ENCODE measurements at regions not wholly inside any gene's neighbourhood (a gene's known extent, or its start where the extent isn't known, plus 50 kb on each side); places are given as distances from the start of the nearest gene placed in this dataset.

DNA sequence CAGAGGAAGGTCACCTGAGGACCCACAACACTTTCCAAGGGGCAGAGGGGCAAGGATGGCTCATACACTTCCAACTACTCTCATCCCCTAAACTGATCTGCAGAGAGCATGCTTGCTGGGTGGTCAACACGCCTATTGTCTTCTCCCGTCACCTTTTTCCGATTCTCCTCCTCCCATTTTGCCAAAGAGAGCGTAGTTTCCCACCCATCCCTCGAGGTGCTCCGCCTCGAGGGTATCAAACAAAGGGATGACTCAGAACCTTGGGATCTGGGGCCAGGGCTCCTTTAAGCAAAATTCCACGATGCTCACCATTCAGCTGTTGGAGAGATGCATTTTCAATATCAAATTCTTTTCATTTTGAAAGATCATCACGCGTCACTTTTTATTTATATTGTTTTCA is 507.5 kb upstream of the SULF2 start:
- no peak for DNase-seq

DNA sequence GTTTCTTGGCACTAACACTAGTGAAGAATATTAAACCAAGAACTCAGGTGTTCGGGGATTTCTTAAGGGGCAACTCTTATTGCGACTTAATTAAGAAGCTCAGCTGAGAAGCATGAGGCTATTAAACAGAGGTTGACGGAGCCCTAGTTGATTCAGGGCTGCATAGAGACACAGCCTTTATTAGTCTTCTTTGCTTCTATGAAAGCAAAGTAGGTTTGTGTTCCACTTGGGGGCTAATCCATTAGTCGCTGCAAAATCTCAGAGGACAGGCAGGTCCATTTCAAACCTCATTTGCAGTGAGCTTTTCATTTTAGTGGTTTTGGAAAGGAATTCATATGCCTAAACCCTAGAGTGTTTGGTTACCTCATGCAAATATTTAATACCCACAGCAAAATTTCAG is 506.6 kb upstream of the SULF2 start:
- no peak for DNase-seq

DNA sequence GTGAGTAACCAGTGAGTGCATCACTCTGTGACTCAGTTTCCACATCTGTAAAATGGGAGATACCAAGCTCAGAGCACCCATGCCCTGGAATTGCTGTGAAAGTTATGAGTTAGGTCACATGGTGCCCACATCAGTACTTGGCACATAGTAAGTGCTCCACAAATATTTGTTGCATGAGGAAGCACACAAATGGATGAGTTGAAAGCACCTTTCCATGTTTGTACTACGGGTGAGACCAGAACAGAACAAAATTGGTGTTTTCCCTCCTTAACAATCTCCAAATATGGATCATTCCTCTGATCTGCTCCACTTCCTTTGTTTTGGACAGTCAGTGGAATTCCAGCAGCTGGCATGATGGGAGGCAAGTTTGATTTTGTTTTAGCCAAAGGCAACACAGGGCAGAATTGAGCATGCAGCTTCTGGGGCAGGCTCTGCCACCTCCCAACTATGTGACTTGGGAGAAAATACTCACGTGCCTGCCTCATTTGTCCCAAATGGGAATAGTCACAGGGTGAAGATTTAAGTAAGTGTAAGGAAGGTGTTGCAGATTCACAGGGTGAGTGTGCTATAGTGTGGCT is 503.7 kb upstream of the SULF2 start:
- DNase-seq, result no peak

DNA sequence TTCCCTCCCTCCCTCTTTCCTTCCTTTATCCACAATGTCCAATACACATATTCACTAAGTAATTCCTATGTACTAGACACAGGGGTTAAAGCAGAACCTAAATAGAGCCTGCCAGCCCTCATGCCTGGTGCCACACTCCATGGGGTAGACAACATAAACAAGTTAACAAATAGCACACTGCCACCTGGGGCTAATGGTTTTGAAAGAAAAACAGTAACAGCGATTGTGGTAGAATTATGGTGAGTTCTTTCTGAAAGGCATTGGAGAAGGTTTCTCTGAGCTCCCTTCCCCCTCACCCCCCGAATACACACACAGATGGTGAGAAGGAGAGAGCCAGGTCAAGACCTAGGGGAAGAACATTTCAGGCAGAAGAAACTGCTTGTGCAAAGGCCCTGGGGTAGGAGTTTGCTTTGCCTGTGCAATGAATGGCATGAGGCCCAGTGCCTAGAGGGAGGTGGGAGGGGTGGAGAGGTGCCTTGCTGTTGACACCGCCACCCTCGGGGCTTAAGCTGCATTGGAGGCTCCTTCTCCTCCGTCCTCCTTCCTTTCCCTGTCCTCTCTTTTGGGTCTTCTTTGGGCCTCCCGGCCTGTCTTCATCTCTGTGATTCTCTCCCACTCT is 502.4 kb upstream of the SULF2 start:
- no peak for DNase-seq

DNA sequence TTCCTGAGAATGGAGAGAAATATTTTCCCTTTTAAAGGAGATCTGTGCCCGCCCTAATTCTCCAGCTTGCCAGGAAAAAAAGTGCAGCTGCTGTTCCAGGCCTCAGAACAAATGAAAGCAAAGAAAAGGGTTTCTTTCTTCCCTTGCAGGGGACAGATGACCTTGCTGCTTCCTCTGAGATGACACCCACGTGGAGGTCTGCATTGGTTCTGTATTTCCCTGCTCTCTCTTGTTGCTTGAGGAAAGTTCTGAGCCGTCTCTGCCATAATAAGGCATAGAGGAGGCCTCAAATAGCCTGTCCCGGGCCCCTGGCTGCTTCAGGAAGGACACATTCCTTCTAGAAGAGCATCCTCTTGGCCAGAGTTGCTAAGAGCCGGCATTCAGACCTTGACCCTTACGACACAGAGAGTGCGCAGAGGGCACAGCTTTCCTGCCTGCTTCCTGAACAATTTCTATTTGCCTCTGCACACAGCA is 501.8 kb upstream of the SULF2 start:
- DNase-seq, result no peak

DNA sequence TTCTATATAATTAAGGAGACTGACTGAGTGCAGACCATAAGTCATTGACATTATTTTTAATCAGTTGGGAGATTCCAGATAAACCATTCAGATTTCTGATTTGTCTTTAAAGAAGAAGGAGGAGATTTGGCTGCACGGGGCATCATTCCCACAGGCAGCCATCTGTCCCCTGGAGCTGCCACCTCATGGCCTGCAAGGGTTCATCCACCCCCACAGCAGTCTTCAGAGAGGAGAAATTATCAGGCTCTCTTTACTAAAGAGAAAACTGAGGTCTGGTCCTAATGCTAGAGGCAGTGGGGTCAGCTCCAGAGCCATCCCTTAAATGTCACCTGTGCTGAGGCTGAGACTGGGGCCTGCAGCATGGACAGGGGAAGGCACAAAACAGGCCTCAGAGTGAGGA is 501.3 kb upstream of the SULF2 start:
- DNase-seq, result no peak

DNA sequence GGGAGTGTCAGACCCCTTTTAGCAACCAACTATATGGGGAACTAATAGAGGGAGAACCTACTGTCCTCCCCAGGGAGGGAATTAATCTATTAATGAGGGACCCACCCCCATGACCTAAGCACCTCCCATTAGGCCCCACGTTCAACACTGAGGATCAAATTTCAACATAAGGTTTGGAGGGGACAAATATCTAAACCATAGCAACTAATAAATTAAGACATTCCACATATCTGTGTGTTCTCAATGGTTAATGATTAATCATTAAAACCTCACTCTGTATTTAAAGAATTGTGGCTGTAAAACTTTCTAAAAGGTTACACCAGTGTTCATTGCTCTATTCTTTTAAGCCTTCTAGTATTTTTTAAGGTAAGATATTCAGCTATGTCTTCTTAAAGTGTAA is 500.4 kb upstream of the SULF2 start:
- DNase-seq, result no peak

DNA sequence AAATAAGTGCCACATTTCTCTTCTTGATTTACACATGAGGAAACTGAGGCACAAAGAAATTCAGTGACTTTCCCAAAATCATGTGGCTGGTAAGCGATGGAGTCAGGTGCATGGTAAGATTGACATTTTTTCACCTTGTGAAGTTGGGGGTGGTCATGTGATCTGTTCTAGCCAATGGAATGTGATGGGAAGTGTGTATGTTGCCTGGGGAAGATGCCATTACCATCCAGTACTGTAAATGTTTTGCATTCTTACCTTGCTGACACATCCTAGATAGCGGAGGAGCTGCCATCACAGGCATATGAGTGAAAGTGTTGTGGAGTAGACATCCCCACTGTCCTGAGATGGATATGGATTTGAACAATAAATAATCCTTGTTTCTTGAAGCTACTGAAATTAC is 499.6 kb upstream of the SULF2 start:
- no peak for DNase-seq

DNA sequence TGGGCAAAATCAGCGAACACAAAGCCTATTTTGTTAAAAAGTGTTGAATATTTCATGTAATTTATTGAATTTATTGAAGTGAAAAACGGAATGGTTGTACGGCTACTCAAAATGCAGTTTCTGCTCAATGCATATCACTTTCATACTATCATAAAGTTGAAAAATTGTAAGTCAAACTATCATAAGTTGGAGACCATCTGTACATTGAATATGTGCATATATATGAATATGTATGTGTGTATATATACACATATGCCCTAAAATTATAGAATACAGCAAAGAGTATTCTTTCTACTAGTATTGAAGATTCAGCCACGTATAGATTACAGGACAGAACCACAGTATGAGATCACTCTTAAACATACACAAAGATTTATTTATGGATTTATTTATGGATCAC is 499.0 kb upstream of the SULF2 start:
- DNase-seq, result no peak

DNA sequence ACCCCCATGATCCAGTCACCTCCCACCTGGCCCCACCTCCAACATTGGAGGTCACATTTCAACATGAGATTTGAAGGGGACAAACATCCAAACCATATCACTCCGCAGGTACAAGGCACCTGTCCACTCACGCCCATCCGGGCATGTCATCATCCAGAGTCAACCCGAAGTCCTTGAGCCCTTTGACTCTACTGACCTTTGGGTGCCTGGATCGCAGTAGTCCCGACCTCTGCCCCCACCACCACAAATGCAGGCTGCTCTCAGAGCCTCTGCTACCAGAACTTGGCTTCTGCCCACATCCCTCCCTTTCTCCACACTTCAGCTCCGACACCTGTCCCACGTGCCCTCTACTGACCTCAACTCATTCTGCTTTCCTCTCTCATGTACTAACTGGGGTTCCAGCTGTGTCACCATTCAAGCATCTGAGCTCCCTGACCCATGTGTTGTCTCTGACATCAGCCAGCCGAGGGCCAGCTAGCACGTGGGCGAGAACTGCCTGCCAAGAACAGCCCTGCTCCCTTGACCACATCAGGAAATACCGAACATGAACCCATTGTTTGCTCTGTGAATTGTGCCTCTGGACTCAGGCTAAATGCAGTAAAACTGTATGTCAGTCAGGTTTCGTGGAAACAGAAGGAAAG is 498.3 kb upstream of the SULF2 start:
- DNase-seq, result no peak

DNA sequence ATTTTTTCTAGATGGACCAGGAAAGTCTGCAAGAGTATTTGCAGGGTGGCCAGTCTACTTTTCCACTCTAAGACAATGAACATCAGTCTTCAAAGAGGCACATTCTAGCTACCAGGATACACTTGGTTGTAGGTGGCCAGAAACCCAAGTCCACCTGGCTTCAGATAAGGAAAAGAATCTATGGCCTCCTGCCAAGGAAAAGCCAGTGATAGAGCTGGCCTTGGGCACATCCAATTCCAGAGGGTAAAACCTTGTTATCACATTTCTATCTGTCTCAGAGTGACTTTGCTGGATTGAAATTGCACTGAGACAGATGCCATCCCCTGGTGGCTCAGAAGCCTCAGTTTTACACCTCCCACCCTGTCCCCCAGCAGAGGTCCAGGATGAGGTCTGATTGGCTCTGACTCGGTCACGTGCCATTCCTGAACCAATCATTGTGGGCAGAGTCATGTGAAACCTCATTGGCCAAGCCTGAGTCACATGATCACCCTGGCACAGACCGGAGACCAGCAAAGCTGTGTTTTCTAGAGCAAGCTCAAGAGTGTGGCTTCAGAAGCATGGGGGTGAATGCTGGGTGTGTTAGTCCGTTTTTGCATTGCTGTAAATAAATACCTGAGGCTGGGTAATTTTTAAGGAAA is 497.4 kb upstream of the SULF2 start:
- no peak for DNase-seq

DNA sequence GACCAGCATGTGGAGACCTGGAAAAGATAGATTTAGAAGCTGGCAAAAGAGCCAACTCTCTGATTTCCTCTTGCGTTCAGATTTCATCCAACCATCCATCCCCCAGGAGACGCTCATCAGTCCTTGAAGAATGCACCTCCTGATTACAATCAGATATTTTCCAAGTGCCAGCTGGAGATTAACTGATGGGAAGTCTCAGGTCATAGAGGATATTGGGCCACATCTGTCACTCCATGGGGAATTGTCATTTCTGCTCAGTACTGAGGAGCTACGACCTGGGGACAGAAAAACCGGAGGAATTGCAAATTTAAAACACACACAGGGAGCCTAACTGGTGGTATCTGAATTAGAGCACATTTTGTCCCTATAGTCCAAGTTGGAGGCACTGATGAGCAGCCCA is 496.2 kb upstream of the SULF2 start:
- no peak for DNase-seq

DNA sequence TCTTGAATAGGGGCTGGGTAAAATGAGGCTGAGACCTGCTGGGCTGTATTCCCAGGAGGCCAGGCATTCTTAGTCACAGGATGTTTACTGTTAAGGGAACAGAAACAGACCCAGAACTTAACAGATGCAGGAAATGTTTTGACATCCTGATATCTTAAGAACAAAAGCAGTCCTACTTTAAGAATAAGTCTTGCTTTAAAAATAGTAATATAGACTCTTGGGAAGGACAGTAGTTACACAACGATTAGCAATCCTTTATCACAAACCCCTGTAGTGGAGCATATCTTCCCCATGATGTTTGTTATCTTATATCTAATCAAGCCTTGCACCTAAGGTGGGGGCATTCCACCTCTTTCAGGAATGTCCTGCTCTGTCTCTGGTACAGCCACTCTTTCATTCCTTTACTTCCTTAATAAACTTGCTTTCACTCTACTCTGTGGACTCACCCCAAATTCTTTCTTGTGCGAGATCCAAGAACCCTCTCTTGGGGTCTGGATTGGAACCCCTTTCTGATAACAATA is 493.7 kb upstream of the SULF2 start:
- no peak for DNase-seq

DNA sequence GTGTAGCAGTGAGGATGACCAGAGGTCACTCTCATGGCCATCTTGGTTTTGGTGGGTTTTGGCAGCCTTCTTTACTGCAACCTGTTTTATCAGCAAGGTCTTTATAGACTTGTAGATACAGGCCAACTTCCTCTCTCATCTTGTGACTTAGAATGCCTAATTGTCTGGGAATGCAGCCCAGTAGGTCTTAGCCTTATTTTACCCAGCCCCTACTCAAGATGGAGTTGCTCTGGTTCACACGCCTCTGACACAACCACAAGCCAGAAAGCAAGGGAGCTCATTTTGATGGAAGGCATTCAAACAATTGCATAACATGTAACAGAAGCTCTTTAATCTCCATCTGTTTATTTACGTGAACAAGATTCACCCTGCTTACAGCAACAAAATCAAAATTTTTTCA is 492.0 kb upstream of the SULF2 start:
- DNase-seq, result no peak

DNA sequence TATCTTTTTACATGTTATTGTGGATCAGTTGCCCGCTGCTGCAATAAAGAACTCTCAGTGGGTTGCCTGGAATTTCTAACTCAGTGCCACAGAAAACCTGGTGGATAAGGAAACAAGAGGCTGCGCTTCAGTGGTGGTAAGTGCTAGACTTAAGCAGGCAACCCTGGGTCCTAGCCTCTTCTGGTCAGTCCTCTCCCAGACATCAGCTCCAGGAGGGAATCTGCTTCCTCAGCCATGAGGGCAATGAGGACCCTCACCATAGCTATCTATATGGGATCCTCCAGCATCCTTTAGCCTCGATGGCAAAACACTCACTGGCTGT is 490.7 kb upstream of the SULF2 start:
- no peak for DNase-seq

DNA sequence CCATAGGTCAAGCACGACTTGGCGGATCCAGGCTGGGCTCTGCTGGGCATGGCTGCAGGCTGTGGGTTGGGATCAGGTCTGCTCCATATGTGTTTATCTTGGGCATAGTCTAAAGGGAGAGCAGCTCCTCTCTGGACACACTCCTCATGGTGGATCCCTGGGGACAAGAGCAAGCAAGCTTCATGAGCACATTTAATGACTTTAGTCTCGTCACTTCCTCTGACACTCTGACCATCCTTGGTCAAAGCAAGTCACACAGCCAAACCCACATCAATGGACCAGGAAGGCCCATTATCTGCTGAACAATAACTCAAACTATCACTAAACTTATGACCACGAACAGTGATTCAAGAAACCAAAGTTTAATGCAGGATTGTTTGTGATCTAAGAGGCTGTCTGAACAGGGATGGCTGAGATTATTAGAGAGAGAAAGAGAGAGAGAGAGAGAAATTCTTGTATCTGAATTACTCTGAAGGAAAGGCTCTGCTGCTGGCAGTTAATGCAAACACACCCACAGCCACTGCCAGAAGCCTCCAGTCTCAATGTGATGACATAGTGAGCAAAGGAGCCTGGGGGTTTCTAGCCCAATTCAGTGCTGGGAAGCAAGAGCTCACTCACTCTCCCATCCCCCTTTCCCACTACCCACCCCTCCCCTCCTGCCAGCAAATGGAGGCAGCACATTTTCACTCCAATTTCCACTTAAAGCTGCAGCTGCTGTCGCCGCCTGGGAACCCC is 490.2 kb upstream of the SULF2 start:
- peak in 1 of 3 experiments; percentile 88 for DNase-seq

DNA sequence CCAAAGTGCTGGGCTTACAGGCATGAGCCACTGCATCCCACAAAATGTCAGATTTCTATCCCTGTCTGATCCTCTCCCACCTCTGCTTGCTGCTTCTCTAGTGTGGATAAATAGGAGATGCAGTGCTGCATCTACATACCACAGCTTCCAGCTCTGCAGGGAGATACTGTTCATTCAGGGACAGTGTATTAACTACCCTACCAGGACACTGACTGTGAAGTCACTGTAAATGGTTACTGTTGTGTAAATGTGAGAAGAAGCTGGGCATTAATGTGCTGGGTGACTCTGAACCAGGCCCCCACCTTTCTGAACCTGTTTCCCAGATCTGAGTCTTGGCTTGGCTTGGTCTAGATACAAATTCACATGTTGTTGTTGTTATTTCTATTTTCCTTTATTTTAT is 488.6 kb upstream of the SULF2 start:
- no peak for DNase-seq

DNA sequence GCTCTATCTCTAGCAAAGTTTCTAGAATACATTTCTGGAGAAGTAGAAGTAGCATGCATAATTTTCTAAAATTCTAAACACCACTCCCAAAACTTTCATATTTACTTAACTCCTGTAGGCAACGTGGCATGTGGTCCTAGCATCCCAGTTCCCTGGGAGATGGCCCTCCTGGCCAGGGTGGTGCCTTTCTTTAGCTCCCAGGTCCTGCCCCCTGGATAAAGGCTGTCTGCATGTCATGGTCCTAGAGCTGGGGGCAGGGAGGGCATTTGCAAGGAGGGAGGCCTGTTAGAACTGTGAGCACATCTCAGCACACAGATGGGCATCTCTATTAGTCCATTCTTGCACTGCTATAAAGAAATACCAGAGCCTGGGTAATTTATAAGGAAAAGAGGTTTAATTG is 485.6 kb upstream of the SULF2 start:
- DNase-seq, result no peak

DNA sequence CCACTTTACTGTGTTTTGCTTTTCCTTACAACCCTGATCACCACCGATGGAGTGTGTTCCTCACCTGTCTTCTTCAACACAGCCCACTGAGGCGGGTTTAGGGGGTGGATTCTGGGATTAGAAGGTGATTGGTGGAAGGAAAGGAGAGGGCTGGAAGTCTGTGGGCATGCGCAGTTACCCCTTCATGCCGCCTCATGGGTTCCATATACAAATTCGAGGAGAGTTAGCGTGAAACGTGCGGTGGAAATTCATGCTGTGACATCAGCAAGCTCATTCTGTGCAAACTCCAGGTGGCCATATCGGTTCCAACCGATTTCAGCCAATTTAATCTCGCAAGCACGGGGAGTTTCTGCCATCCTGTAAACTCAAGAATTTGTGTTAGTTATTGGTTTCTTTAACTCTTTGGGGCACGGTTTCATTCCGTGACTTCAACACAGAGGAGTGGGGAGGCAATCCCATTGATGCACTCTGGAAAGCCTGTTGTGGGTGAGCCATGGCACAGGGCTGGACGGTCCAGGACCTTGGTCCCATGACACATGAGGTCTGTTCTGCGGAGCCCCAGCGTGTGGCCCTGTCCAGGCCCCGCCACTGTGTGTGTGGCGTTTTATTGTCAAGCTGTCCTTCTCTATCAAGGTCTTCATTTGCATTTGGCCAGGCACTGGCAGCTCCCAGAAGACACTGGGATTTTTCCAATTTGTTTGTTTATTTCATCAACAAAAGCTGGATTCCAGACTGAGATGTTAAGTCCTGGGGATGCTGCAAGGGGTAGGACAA is 482.8 kb upstream of the SULF2 start:
- DNase-seq, result no peak

DNA sequence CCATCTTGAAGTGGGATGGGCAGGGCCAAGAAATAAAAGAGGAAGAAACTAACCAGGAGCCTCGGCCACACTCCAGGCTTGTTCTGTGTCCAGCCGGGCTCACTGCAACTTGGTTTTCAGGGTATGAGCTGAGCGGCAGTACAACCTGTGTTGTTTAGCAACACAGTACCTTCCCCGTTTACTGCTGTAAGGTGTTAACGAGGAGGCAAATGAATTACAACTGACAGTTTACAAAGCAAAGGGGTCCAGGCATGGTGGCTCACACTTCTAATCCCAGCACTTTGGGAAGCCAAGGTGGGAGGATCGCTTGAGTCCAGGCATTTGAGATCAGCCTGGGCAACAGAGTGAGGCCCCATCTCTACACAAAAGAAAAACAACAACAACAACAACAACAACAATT is 481.3 kb upstream of the SULF2 start:
- no peak for DNase-seq

DNA sequence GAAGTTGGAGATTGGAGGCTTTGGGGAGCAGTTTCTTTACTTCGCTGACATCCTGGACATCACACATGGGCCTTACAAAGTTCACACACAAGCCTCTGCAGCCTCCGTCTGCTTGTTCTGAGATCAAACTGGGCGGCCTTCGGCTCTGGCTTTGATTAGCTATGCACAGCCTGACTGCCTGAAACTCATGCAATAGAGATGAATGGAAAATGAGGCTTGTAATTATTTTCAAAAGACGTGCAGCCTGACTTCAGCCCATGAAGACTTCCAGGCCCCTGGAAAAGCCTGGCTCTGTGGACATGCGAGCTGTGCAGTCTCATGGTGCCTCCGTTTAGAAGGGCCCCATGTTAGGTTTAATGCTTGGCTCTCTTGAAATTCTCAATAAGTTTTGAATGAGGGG is 480.5 kb upstream of the SULF2 start:
- no peak for DNase-seq

DNA sequence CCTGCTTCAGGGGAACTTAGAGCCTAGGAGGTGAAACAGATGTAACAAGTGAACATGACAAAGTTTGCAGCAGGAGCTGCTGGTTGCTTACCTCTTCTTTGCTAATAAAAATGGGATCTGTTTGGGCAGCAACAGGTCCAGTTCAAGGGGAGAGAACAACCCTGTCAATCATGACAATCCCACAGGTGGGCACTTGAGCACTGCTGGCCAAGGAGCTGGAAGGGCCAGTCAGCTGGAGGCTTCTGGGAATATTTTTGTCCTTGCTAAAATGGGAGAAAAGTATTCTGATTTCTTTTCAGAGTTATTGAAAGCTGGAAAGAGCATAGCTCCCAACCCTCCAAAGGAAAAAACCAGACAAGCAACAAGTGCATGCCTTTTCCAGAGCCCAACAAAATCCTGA is 477.7 kb upstream of the SULF2 start:
- no peak for DNase-seq

DNA sequence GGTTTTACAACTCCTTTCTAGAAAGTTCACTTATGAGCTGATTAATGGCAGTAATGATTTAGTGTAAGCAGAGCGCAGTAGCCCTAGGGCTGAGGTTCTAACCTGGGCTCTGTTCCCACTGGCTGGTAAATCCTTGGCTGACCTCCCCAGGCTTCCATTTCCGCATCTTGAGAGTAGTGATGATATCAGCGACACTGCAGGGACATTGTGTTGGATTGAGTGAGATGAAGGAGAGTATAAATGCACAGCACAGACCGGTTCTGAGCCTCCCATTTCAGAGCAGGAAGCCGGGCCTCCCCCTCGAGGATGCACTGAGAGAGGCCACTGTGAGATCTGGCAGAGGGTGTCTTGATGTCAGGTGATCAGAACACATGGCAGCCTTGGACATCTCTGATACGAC is 477.2 kb upstream of the SULF2 start:
- no peak for DNase-seq
